ENCODE measurements at regions not wholly inside any gene's neighbourhood (a gene's known extent, or its start where the extent isn't known, plus 50 kb on each side); places are given as distances from the start of the nearest gene placed in this dataset.
"Not testable (repeated sequence)": the region's sequence is repeated elsewhere in the genome, so short reads cannot be mapped to it uniquely, and the experiment has no call there.

- H3K4me1 ChIP-seq; H3K36me3 ChIP-seq (ENCODE audit: insufficient read depth in 1 of 2, low read depth in 1 of 2); DNase-seq; H3K4me3 ChIP-seq; intact Hi-C loops (cut with DNase I); H3K27ac ChIP-seq; ATAC-seq; H3K27me3 ChIP-seq (ENCODE audit: insufficient read depth in 3 of 3, low read length in 2 of 3); H3K9me3 ChIP-seq: not testable (repeated sequence)
- WGBS, 3 donors: 86 to 92% (median 89%) methylated on average over 2 of the region's 2 CpGs
Measured at GRCh38 chr20:30164389-30164788, 1093.1 kb upstream of the DEFB115 start.

GRCh38 chr20:30167540-30167939 is 1089.9 kb upstream of the DEFB115 start:
- Histone ChIP-seq H3K4me3 (no peak overlapping the region), H3K36me3 (ENCODE audit: insufficient read depth in 1 of 2, low read depth in 1 of 2) (no peaks in the 10 kb centered on the region), H3K27me3 (ENCODE audit: insufficient read depth in 3 of 3, low read length in 2 of 3) (no peaks in the 10 kb centered on the region), H3K27ac (no peak overlapping the region), H3K4me1 (no peaks in the 10 kb centered on the region), H3K9me3 (no peaks in the 10 kb centered on the region)
- ATAC-seq (no peak), DNase-seq (no peak)
- 89 to 93% (median 91%) methylated on average over 17 to 22 of the region's 22 CpGs for WGBS, 3 donors
- no peak for TF ChIP-seq CTCF (IDR thresholded peaks at IDR 0.05)
- intact Hi-C loops (cut with DNase I): no loop called here

GRCh38 chr20:30168025-30168799 is 1089.3 kb upstream of the DEFB115 start:
- H3K4me1 ChIP-seq: no peaks in the 10 kb centered on the region
- no peaks in the 10 kb centered on the region for H3K9me3 ChIP-seq
- no peak overlapping the region for H3K4me3 ChIP-seq
- WGBS, 3 donors: 46 to 62% (median 58%) methylated on average over 32 to 50 of the region's 50 CpGs
- no peak for TF ChIP-seq CTCF (IDR thresholded peaks at IDR 0.05)
- intact Hi-C loops (cut with DNase I): no loop called here
- no peaks in the 10 kb centered on the region for H3K36me3 ChIP-seq (ENCODE audit: insufficient read depth in 1 of 2, low read depth in 1 of 2)
- DNase-seq (no peak), ATAC-seq (no peak)
- H3K27me3 ChIP-seq (ENCODE audit: insufficient read depth in 3 of 3, low read length in 2 of 3): no peaks in the 10 kb centered on the region
- H3K27ac ChIP-seq: no peak overlapping the region

- Histone ChIP-seq H3K4me3 (no peak overlapping the region), H3K27ac (no peak overlapping the region), H3K36me3 (ENCODE audit: insufficient read depth in 1 of 2, low read depth in 1 of 2) (no peaks in the 10 kb centered on the region), H3K9me3 (no peaks in the 10 kb centered on the region), H3K27me3 (ENCODE audit: insufficient read depth in 3 of 3, low read length in 2 of 3) (no peaks in the 10 kb centered on the region), H3K4me1 (no peaks in the 10 kb centered on the region)
- no peak for TF ChIP-seq CTCF (IDR thresholded peaks at IDR 0.05)
- intact Hi-C loops (cut with DNase I): no loop called here
- ATAC-seq (no peak), DNase-seq (no peak)
- 77 to 86% (median 83%) methylated on average over 11 of the region's 11 CpGs for WGBS, 3 donors
Measured at GRCh38 chr20:30168800-30169138, 1088.7 kb upstream of the DEFB115 start.

GRCh38 chr20:30175681-30176080 is 1081.8 kb upstream of the DEFB115 start:
- WGBS, 3 donors: 71 to 79% (median 75%) methylated on average over 14 of the region's 14 CpGs
- Histone ChIP-seq H3K4me3 (no peak overlapping the region), H3K27me3 (ENCODE audit: insufficient read depth in 3 of 3, low read length in 2 of 3) (no peaks in the 10 kb centered on the region), H3K9me3 (no peaks in the 10 kb centered on the region), H3K4me1 (no peaks in the 10 kb centered on the region), H3K27ac (no peak overlapping the region), H3K36me3 (ENCODE audit: insufficient read depth in 1 of 2, low read depth in 1 of 2) (no peaks in the 10 kb centered on the region)
- intact Hi-C loops (cut with DNase I): no loop called here
- no peak for DNase-seq
- no peak for ATAC-seq
- TF ChIP-seq CTCF (IDR thresholded peaks at IDR 0.05): no peak

- H3K9me3 ChIP-seq; H3K36me3 ChIP-seq (ENCODE audit: insufficient read depth in 1 of 2, low read depth in 1 of 2); intact Hi-C loops (cut with DNase I); H3K27ac ChIP-seq; H3K27me3 ChIP-seq (ENCODE audit: insufficient read depth in 3 of 3, low read length in 2 of 3); ATAC-seq; DNase-seq; H3K4me3 ChIP-seq; H3K4me1 ChIP-seq: not testable (repeated sequence)
Measured at GRCh38 chr20:30183124-30183523, 1074.3 kb upstream of the DEFB115 start.

GRCh38 chr20:30191785-30192184 is 1065.7 kb upstream of the DEFB115 start:
- H3K27me3 ChIP-seq (ENCODE audit: insufficient read depth in 3 of 3, low read length in 2 of 3); intact Hi-C loops (cut with DNase I); H3K4me3 ChIP-seq; H3K36me3 ChIP-seq (ENCODE audit: insufficient read depth in 1 of 2, low read depth in 1 of 2); H3K4me1 ChIP-seq; H3K9me3 ChIP-seq; H3K27ac ChIP-seq; ATAC-seq; DNase-seq: not testable (repeated sequence)

- H3K36me3 ChIP-seq (ENCODE audit: insufficient read depth in 1 of 2, low read depth in 1 of 2); intact Hi-C loops (cut with DNase I); H3K4me3 ChIP-seq; DNase-seq; H3K4me1 ChIP-seq; H3K27me3 ChIP-seq (ENCODE audit: insufficient read depth in 3 of 3, low read length in 2 of 3); H3K9me3 ChIP-seq; H3K27ac ChIP-seq; ATAC-seq: not testable (repeated sequence)
Measured at GRCh38 chr20:30234477-30234876, 1023.0 kb upstream of the DEFB115 start.
